ENCODE measurements at regions not wholly inside any gene's neighbourhood (a gene's known extent, or its start where the extent isn't known, plus 50 kb on each side); places are given as distances from the start of the nearest gene placed in this dataset.

DNA sequence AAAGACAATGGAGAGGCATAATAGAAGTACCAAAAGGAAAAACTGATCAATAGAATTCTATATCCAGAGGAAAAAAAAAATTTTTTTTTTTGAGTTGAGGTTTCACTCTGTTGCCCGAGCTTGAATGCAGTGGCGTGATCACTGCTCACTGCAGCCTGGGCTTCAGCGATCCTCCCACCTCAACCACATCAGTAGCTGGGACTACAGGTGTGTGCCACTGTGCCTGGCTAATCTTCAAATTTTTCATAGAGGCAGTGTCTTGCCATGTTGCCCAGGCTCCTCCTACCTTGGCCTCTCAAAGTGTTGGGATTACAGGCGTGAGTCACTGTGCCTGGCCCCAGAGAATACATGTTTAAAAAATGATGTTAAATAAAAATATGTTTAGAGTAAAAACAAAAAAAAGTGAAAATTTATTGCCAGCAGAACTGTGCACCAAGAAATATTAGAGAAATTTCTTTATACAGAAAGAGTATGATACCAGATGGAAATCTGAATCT, 154.3 kb upstream of the ZBTB20 start:
- TF ChIP-seq HDAC2 (CRISPR knock-in tag; IDR thresholded peaks at IDR 0.05) (no peak), RAD21 (CRISPR knock-in tag; IDR thresholded peaks at IDR 0.05) (no peak), ATF6 (CRISPR knock-in tag; conservative IDR thresholded peaks at IDR 0.05) (no peak), ZNF317 (CRISPR knock-in tag; IDR thresholded peaks at IDR 0.05) (no peak), CEBPZ (IDR thresholded peaks at IDR 0.05; ENCODE audit: low read length) (no peak), EZH2 (conservative IDR thresholded peaks at IDR 0.05; ENCODE audit: low read depth, low read length) (no peak)
- TF ChIP-seq, protein P1, sequence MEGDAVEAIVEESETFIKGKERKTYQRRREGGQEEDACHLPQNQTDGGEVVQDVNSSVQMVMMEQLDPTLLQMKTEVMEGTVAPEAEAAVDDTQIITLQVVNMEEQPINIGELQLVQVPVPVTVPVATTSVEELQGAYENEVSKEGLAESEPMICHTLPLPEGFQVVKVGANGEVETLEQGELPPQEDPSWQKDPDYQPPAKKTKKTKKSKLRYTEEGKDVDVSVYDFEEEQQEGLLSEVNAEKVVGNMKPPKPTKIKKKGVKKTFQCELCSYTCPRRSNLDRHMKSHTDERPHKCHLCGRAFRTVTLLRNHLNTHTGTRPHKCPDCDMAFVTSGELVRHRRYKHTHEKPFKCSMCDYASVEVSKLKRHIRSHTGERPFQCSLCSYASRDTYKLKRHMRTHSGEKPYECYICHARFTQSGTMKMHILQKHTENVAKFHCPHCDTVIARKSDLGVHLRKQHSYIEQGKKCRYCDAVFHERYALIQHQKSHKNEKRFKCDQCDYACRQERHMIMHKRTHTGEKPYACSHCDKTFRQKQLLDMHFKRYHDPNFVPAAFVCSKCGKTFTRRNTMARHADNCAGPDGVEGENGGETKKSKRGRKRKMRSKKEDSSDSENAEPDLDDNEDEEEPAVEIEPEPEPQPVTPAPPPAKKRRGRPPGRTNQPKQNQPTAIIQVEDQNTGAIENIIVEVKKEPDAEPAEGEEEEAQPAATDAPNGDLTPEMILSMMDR (CRISPR knock-in tag; IDR thresholded peaks at IDR 0.05): no peak

Measured in HepG2 (cell line).